Loucy (cell line): ENCODE measurements at regions not wholly inside any gene's neighbourhood (a gene's known extent, or its start where the extent isn't known, plus 50 kb on each side); places are given as distances from the start of the nearest gene placed in this dataset.

ENCODE experiments used
- H2AFZ ChIP-seq: fragments of 200-600 bp; sonication (generic); 2 replicates; pipeline ENCODE4 v1.6.0; 2016; ENCODE audit warnings: antibody characterized with exemption, mild to moderate bottlenecking, low read length, moderate library complexity
- H3F3A ChIP-seq: fragments of 200-600 bp; 2 replicates; pipeline ENCODE4 v1.6.0; 2016; ENCODE audit warnings: antibody characterized with exemption, low read depth, mild to moderate bottlenecking
- H3K27me3 ChIP-seq: fragments of 200-600 bp; sonication (generic); 2 replicates; pipeline ENCODE4 v1.6.1; 2014; ENCODE audit warnings: low read length, mild to moderate bottlenecking; ENCODE audit not compliant: insufficient read depth, poor library complexity, severe bottlenecking
- H3K36me3 ChIP-seq: fragments of 200-600 bp; sonication (generic); 2 replicates; pipeline ENCODE4 v1.6.1; 2016; ENCODE audit warnings: low read length; ENCODE audit not compliant: insufficient read depth
- H3K4me1 ChIP-seq: fragments of 200-600 bp; sonication (generic); 2 replicates; pipeline ENCODE4 v1.5.1; 2014; ENCODE audit warnings: low read length, mild to moderate bottlenecking; ENCODE audit not compliant: insufficient read depth, poor library complexity, severe bottlenecking
- H3K4me2 ChIP-seq: fragments of 200-600 bp; sonication (generic); 2 replicates; pipeline ENCODE4 v1.6.0; 2014; ENCODE audit warnings: antibody characterized with exemption, low read length, low read depth, mild to moderate bottlenecking; ENCODE audit not compliant: poor library complexity, severe bottlenecking
- H3K4me3 ChIP-seq: fragments of 200-600 bp; sonication (generic); 2 replicates; pipeline ENCODE4 v1.5.1; 2014; ENCODE audit warnings: low read length, mild to moderate bottlenecking, mixed read lengths; ENCODE audit not compliant: poor library complexity, severe bottlenecking
- H3K79me2 ChIP-seq: fragments of 200-600 bp; sonication (generic); 2 replicates; pipeline ENCODE4 v1.6.1; 2014; ENCODE audit warnings: low read length; ENCODE audit not compliant: insufficient read depth
- H3K9ac ChIP-seq: fragments of 200-600 bp; sonication (generic); 2 replicates; pipeline ENCODE4 v1.6.0; 2014; ENCODE audit warnings: mild to moderate bottlenecking, low read depth, low read length, moderate library complexity; ENCODE audit not compliant: poor library complexity, severe bottlenecking
- H3K9me2 ChIP-seq: fragments of 200-600 bp; sonication (generic); replicated peaks from 2 replicates; pipeline ENCODE4 v1.6.1; 2016; ENCODE audit warnings: low read depth, low read length, mixed read lengths
- H3K9me3 ChIP-seq: fragments of 200-600 bp; sonication (generic); 2 replicates; pipeline ENCODE4 v1.6.1; 2014; ENCODE audit warnings: mild to moderate bottlenecking, antibody characterized with exemption, low read length, low read depth; ENCODE audit not compliant: insufficient read depth
- H4K20me1 ChIP-seq: fragments of 200-600 bp; sonication (generic); 2 replicates; pipeline ENCODE4 v1.6.0; 2014; ENCODE audit warnings: antibody characterized with exemption, low read length, mild to moderate bottlenecking; ENCODE audit not compliant: insufficient read depth, poor library complexity, severe bottlenecking
- EZH2phosphoT487 ChIP-seq: fragments of 200-600 bp; IDR thresholded peaks from 2 replicates; pipeline ENCODE4 v1.6.1; 2018; ENCODE audit warnings: antibody characterized with exemption, mild to moderate bottlenecking, moderate library complexity, borderline replicate concordance
- TF ChIP-seq, protein P1 (sequence below): fragments of 200-600 bp; sonication (generic); conservative IDR thresholded peaks from 2 replicates; pipeline ENCODE4 v1.5.1; 2014; ENCODE audit warnings: mild to moderate bottlenecking, antibody characterized with exemption, low read length

DNA sequence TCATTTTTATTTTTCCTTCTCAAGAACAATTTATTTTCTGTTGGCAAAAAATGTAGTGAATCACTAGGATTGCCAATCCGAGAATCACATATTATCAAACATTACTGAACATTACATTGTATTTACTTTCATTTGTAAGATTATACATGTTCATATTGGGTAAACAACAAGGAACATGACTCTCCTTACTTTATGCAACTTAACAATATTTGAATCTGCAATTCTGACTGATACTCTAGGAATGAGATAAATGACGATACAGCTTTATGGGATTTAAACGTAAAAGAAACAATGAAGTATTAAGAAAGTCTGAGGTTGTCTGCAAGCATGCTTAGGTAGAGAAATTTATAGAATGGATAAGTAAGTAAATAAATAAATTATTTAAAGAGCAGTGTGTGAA, 2302.9 kb downstream of the MAT2B start:
- H3F3A ChIP-seq: no peaks in the 10 kb centered on the region
- no peak overlapping the region for H3K4me2 ChIP-seq
- no peaks in the 10 kb centered on the region for H3K4me1 ChIP-seq
- no peaks in the 10 kb centered on the region for H3K9me2 ChIP-seq
- no peaks in the 10 kb centered on the region for H3K79me2 ChIP-seq
- no peak overlapping the region for H3K4me3 ChIP-seq
- no peaks in the 10 kb centered on the region for H3K36me3 ChIP-seq
- no peaks in the 10 kb centered on the region for H3K27me3 ChIP-seq
- no peak overlapping the region for H2AFZ ChIP-seq
- no peaks in the 10 kb centered on the region for H4K20me1 ChIP-seq
- H3K9me3 ChIP-seq: no peaks in the 10 kb centered on the region
- no peak for TF ChIP-seq EZH2phosphoT487
- TF ChIP-seq, protein P1, sequence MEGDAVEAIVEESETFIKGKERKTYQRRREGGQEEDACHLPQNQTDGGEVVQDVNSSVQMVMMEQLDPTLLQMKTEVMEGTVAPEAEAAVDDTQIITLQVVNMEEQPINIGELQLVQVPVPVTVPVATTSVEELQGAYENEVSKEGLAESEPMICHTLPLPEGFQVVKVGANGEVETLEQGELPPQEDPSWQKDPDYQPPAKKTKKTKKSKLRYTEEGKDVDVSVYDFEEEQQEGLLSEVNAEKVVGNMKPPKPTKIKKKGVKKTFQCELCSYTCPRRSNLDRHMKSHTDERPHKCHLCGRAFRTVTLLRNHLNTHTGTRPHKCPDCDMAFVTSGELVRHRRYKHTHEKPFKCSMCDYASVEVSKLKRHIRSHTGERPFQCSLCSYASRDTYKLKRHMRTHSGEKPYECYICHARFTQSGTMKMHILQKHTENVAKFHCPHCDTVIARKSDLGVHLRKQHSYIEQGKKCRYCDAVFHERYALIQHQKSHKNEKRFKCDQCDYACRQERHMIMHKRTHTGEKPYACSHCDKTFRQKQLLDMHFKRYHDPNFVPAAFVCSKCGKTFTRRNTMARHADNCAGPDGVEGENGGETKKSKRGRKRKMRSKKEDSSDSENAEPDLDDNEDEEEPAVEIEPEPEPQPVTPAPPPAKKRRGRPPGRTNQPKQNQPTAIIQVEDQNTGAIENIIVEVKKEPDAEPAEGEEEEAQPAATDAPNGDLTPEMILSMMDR: no peak
- H3K9ac ChIP-seq: no peak overlapping the region

DNA sequence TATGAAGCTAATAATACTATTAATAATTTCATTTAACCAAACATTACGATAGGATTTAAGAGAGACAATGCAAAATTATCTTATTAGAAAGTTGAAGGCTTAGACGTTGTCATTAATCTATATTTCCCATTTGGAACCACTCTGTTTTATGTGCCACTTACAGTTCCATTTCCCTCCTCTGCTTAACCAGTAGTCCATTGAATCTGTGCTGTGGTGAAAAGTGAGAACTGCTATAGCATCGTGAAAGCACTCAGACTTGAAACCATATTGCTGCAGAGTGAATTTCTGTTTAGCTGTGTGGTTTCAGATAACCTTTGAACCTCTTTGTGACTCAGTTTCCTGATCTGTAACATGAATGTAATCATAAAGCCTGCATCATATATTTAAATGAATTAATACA, 2304.5 kb downstream of the MAT2B start:
- no peak overlapping the region for H2AFZ ChIP-seq
- H3K4me1 ChIP-seq: no peaks in the 10 kb centered on the region
- TF ChIP-seq, protein P1: no peak
- no peak for TF ChIP-seq EZH2phosphoT487
- no peak overlapping the region for H3K4me3 ChIP-seq
- H3K4me2 ChIP-seq: no peak overlapping the region
- H3K9me3 ChIP-seq: no peaks in the 10 kb centered on the region
- H3K9me2 ChIP-seq: no peaks in the 10 kb centered on the region
- no peak overlapping the region for H3K9ac ChIP-seq
- H3K36me3 ChIP-seq: no peaks in the 10 kb centered on the region
- H3K79me2 ChIP-seq: no peaks in the 10 kb centered on the region
- no peaks in the 10 kb centered on the region for H3K27me3 ChIP-seq
- no peaks in the 10 kb centered on the region for H4K20me1 ChIP-seq
- H3F3A ChIP-seq: no peaks in the 10 kb centered on the region

DNA sequence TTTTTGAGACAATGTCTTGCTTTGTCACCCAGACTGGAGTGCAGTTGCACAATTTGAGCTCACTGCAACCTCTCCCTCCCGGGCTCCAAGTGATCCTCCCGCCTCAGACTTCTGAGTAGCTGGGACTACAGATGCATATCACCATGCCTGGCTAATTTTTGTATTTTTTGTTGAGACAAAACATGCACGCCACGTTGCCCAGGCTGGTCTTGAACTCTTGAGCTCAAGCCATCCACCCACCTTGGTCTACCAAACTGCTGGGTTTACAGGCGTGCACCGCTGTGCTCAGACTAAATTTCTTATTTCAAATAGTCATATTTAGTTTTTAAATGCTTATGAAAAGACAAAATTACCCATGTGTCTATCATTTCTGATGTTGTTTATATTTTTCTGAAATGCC, 2324.1 kb downstream of the MAT2B start:
- H3K79me2 ChIP-seq: no peaks in the 10 kb centered on the region
- H4K20me1 ChIP-seq: no peaks in the 10 kb centered on the region
- H3K4me1 ChIP-seq: no peaks in the 10 kb centered on the region
- no peaks in the 10 kb centered on the region for H3K27me3 ChIP-seq
- H3K4me2 ChIP-seq: no peak overlapping the region
- no peaks in the 10 kb centered on the region for H3K9me3 ChIP-seq
- no peak overlapping the region for H3K4me3 ChIP-seq
- H3F3A ChIP-seq: no peaks in the 10 kb centered on the region
- TF ChIP-seq, protein P1: no peak
- no peak for TF ChIP-seq EZH2phosphoT487
- no peaks in the 10 kb centered on the region for H3K9me2 ChIP-seq
- no peak overlapping the region for H3K9ac ChIP-seq
- no peak overlapping the region for H2AFZ ChIP-seq
- H3K36me3 ChIP-seq: no peaks in the 10 kb centered on the region
